ENCODE measurements at regions not wholly inside any gene's neighbourhood (a gene's known extent, or its start where the extent isn't known, plus 50 kb on each side); places are given as distances from the start of the nearest gene placed in this dataset.

- no peak for TF ChIP-seq FOXM1 (IDR thresholded peaks at IDR 0.05; ENCODE audit: borderline replicate concordance)
- TF ChIP-seq SP1 (IDR thresholded peaks at IDR 0.05) = no peak
- TF ChIP-seq, protein P1, sequence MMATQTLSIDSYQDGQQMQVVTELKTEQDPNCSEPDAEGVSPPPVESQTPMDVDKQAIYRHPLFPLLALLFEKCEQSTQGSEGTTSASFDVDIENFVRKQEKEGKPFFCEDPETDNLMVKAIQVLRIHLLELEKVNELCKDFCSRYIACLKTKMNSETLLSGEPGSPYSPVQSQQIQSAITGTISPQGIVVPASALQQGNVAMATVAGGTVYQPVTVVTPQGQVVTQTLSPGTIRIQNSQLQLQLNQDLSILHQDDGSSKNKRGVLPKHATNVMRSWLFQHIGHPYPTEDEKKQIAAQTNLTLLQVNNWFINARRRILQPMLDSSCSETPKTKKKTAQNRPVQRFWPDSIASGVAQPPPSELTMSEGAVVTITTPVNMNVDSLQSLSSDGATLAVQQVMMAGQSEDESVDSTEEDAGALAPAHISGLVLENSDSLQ (IDR thresholded peaks at IDR 0.05) = no peak
- TF ChIP-seq CTBP1 (IDR thresholded peaks at IDR 0.05; ENCODE audit: borderline replicate concordance) = no peak
- TF ChIP-seq FOXK2 (IDR thresholded peaks at IDR 0.05) = no peak
- no peak for TF ChIP-seq L3MBTL2 (conservative IDR thresholded peaks at IDR 0.05)
- TF ChIP-seq SUZ12 (IDR thresholded peaks at IDR 0.05) = no peak
- no peak for TF ChIP-seq ELF4 (IDR thresholded peaks at IDR 0.05)
- no peak for TF ChIP-seq TARDBP (IDR thresholded peaks at IDR 0.05)
- no peak for TF ChIP-seq LEF1 (IDR thresholded peaks at IDR 0.05; ENCODE audit: borderline replicate concordance)
- no peak for TF ChIP-seq NFRKB (IDR thresholded peaks at IDR 0.05)
- TF ChIP-seq HDGF (IDR thresholded peaks at IDR 0.05; ENCODE audit: borderline replicate concordance) = no peak
- CTCF ChIA-PET = interaction anchor here (0.7 kb wide), 1 partner anchor 278 kb away, joined by 3 read pairs; no protein-coding TSS in a partner anchor
- no peak for DNase-seq (ENCODE audit: extremely low spot score)
- POLR2A ChIA-PET = no interaction called here
These were observed 504.4 kb upstream of the PLXNA2 start for GRCh38 chr1:208748387-208749165.

DNA sequence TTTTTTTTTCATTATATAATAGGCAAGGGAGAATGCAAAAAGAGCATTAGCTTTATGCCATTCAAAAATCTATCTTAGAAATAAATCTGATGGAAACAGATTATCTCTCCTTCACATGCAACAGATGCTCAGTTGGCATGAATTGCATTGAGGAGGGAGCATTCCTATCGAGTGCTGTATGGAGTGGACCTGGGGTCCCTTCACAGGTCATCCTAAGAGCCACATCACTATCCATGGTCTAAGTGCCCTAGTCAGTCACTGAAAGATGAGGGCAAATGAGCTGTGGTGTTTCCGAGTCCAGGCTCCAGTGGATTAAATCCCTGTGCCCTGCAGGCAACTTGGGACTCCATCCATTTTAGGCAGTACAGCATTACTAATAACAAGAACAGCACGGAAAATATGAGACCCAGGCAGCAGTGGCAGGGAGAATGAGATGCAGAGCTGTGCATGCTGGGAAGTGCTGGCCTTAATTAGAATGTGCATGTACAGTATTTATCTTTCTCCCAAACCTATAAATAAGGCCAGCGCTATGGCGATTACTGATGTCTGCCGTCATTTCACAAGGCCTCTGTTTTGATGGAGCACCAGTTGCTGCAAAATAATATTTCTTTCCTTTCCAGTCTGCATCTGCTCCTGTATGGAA, 512.3 kb upstream of the PLXNA2 start:
- no peak for DNase-seq (ENCODE audit: extremely low spot score)
- POLR2A ChIA-PET = no interaction called here
- no peak for TF ChIP-seq L3MBTL2 (conservative IDR thresholded peaks at IDR 0.05)
- no peak for TF ChIP-seq ELF4 (IDR thresholded peaks at IDR 0.05)
- no peak for TF ChIP-seq TARDBP (IDR thresholded peaks at IDR 0.05)
- no peak for TF ChIP-seq SUZ12 (IDR thresholded peaks at IDR 0.05)
- TF ChIP-seq NFRKB (IDR thresholded peaks at IDR 0.05) = no peak
- TF ChIP-seq SP1 (IDR thresholded peaks at IDR 0.05) = no peak
- no peak for TF ChIP-seq FOXA1 (IDR thresholded peaks at IDR 0.05)
- TF ChIP-seq HDGF (IDR thresholded peaks at IDR 0.05; ENCODE audit: borderline replicate concordance) = no peak
- TF ChIP-seq, protein P1 (IDR thresholded peaks at IDR 0.05) = no peak
- no peak for TF ChIP-seq ARNT (IDR thresholded peaks at IDR 0.05)
- no peak for TF ChIP-seq BHLHE40 (IDR thresholded peaks at IDR 0.05; ENCODE audit: borderline replicate concordance)
- TF ChIP-seq FOXM1 (IDR thresholded peaks at IDR 0.05; ENCODE audit: borderline replicate concordance) = no peak
- TF ChIP-seq LEF1 (IDR thresholded peaks at IDR 0.05; ENCODE audit: borderline replicate concordance) = no peak
- TF ChIP-seq CTBP1 (IDR thresholded peaks at IDR 0.05; ENCODE audit: borderline replicate concordance) = no peak
- TF ChIP-seq ZNF384 (IDR thresholded peaks at IDR 0.05) = no peak
- CTCF ChIA-PET = interaction anchor here (0.7 kb wide), 1 partner anchor 11 kb away, joined by 6 read pairs; no protein-coding TSS in a partner anchor

DNA sequence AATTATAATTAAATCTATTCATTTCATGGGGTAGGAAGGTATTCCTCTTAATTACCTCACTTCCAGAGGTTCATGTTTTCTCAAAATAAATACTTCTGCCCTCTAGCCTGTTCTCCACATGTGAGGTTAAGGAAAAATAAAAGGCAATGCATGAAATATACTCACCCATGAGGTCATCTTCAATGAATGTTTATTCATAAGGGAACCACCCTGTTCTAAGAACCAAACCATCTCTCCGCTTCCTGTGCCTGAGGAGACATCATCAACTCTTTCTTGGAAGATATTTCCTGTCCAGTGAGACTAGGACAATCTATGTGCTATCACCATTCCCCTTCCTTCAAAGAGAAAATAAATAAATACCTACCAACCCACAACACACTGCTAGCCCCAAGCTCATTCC, 513.7 kb upstream of the PLXNA2 start:
- ChIA-PET POLR2A (no interaction called here), CTCF (no interaction called here)
- TF ChIP-seq BHLHE40 (IDR thresholded peaks at IDR 0.05; ENCODE audit: borderline replicate concordance) = no peak
- no peak for TF ChIP-seq ELF4 (IDR thresholded peaks at IDR 0.05)
- TF ChIP-seq FOXM1 (IDR thresholded peaks at IDR 0.05; ENCODE audit: borderline replicate concordance) = no peak
- no peak for TF ChIP-seq HDGF (IDR thresholded peaks at IDR 0.05; ENCODE audit: borderline replicate concordance)
- TF ChIP-seq FOXA1 (IDR thresholded peaks at IDR 0.05) = no peak
- TF ChIP-seq CTBP1 (IDR thresholded peaks at IDR 0.05; ENCODE audit: borderline replicate concordance) = no peak
- no peak for TF ChIP-seq LEF1 (IDR thresholded peaks at IDR 0.05; ENCODE audit: borderline replicate concordance)
- TF ChIP-seq FOXK2 (IDR thresholded peaks at IDR 0.05) = no peak
- no peak for TF ChIP-seq ZNF384 (IDR thresholded peaks at IDR 0.05)
- TF ChIP-seq, protein P1 (IDR thresholded peaks at IDR 0.05) = no peak
- DNase-seq (ENCODE audit: extremely low spot score) = no peak

DNA sequence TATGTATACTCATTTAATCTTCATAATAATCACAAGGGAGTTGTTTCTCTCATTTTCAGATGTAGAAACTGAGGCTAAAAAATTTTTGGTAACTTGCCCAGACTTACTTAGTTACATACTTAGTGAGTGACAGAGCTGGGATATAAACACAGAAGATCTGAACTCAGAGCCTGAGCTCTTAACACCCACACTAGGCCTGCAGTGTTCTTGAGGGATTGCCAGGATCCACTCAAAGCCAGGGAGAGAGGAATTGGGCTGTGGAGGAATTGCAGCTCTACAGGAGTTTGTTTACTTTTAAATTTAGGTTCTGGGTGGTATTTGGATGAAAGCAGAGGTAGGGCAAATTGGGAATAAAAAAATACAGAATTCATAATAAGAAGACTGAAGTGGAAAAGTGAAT, 515.1 kb upstream of the PLXNA2 start:
- ChIA-PET CTCF (no interaction called here), POLR2A (no interaction called here)
- TF ChIP-seq FOXK2 (IDR thresholded peaks at IDR 0.05) (no peak), FOXM1 (IDR thresholded peaks at IDR 0.05; ENCODE audit: borderline replicate concordance) (no peak), SP1 (IDR thresholded peaks at IDR 0.05) (no peak), LEF1 (IDR thresholded peaks at IDR 0.05; ENCODE audit: borderline replicate concordance) (no peak), ELF4 (IDR thresholded peaks at IDR 0.05) (no peak), TARDBP (IDR thresholded peaks at IDR 0.05) (no peak), HDGF (IDR thresholded peaks at IDR 0.05; ENCODE audit: borderline replicate concordance) (no peak), L3MBTL2 (conservative IDR thresholded peaks at IDR 0.05) (no peak), BHLHE40 (IDR thresholded peaks at IDR 0.05; ENCODE audit: borderline replicate concordance) (no peak), CTBP1 (IDR thresholded peaks at IDR 0.05; ENCODE audit: borderline replicate concordance) (no peak), SUZ12 (IDR thresholded peaks at IDR 0.05) (no peak), NFRKB (IDR thresholded peaks at IDR 0.05) (no peak), ZNF384 (IDR thresholded peaks at IDR 0.05) (no peak), ARNT (IDR thresholded peaks at IDR 0.05) (no peak), FOXA1 (IDR thresholded peaks at IDR 0.05) (no peak)
- TF ChIP-seq, protein P1 (IDR thresholded peaks at IDR 0.05) = no peak
- DNase-seq (ENCODE audit: extremely low spot score) = no peak

GRCh38 chr1:208763971-208764370, 519.8 kb upstream of the PLXNA2 start:
- POLR2A ChIA-PET = no interaction called here
- TF ChIP-seq HDGF (IDR thresholded peaks at IDR 0.05; ENCODE audit: borderline replicate concordance) (no peak), NFRKB (IDR thresholded peaks at IDR 0.05) (no peak), BHLHE40 (IDR thresholded peaks at IDR 0.05; ENCODE audit: borderline replicate concordance) (no peak), CTBP1 (IDR thresholded peaks at IDR 0.05; ENCODE audit: borderline replicate concordance) (no peak), L3MBTL2 (conservative IDR thresholded peaks at IDR 0.05) (no peak), SUZ12 (IDR thresholded peaks at IDR 0.05) (no peak), ZNF384 (IDR thresholded peaks at IDR 0.05) (no peak), FOXK2 (IDR thresholded peaks at IDR 0.05) (no peak), TARDBP (IDR thresholded peaks at IDR 0.05) (no peak), ELF4 (IDR thresholded peaks at IDR 0.05) (no peak), FOXM1 (IDR thresholded peaks at IDR 0.05; ENCODE audit: borderline replicate concordance) (no peak), SP1 (IDR thresholded peaks at IDR 0.05) (no peak), ARNT (IDR thresholded peaks at IDR 0.05) (no peak), LEF1 (IDR thresholded peaks at IDR 0.05; ENCODE audit: borderline replicate concordance) (no peak), FOXA1 (IDR thresholded peaks at IDR 0.05) (no peak)
- TF ChIP-seq, protein P1 (IDR thresholded peaks at IDR 0.05) = no peak
- CTCF ChIA-PET = no interaction called here
- no peak for DNase-seq (ENCODE audit: extremely low spot score)
